ENCODE measurements at regions not wholly inside any gene's neighbourhood (a gene's known extent, or its start where the extent isn't known, plus 50 kb on each side); places are given as distances from the start of the nearest gene placed in this dataset.

GRCh38 chr2:2558476-2558875 lies 227.4 kb upstream of the MYT1L start:
- Histone ChIP-seq H4K8ac (ENCODE audit: low read depth in 2 of 2, low read length in 2 of 2) (no peak overlapping the region), H2BK15ac (ENCODE audit: low read depth, low read length) (no peak overlapping the region), H2AK9ac (replicated peaks; ENCODE audit: low read depth, low read length, poor library complexity) (no peak overlapping the region), H3K27me3 (ENCODE audit: control insufficient read depth, insufficient read depth, low read length) (no peaks in the 10 kb centered on the region), H2AFZ (replicated peaks; ENCODE audit: low read length, poor library complexity) (no peak overlapping the region), H3K18ac (ENCODE audit: low read depth, low read length) (no peak overlapping the region), H3K4ac (ENCODE audit: low read depth, low read length) (no peak overlapping the region), H3K9ac (ENCODE audit: low read depth, low read length) (no peak overlapping the region), H4K5ac (ENCODE audit: low read depth, low read length) (no peak overlapping the region), H2BK120ac (ENCODE audit: low read depth, low read length) (no peak overlapping the region), H3K56ac (ENCODE audit: extremely low read depth, insufficient read depth, low read length) (no peak overlapping the region), H3K23ac (ENCODE audit: low read depth, low read length) (no peak overlapping the region), H2BK5ac (ENCODE audit: low read depth, low read length, poor library complexity, severe bottlenecking) (no peak overlapping the region), H3K4me3 (ENCODE audit: insufficient read depth, low read depth, low read length) (no peak overlapping the region), H3K4me1 (ENCODE audit: control insufficient read depth, insufficient read depth, low read length) (no peaks in the 10 kb centered on the region), H3K79me1 (ENCODE audit: low read depth in 1 of 2, low read length in 2 of 2) (no peaks in the 10 kb centered on the region), H3K27ac (ENCODE audit: insufficient read depth, low read length) (no peak overlapping the region), H2AK5ac (ENCODE audit: low read depth, low read length) (no peak overlapping the region), H3K9me1 (ENCODE audit: insufficient read depth, low read length) (no peaks in the 10 kb centered on the region), H3K36me3 (ENCODE audit: control insufficient read depth, insufficient read depth, low read length) (no peaks in the 10 kb centered on the region), H3K9me3 (ENCODE audit: control insufficient read depth, insufficient read depth, low read length) (peaks cover 42% of the 10 kb centered on the region), H3K4me2 (ENCODE audit: low read depth, low read length) (no peak overlapping the region), H2BK20ac (ENCODE audit: low read depth, low read length) (no peak overlapping the region), H4K20me1 (ENCODE audit: insufficient read depth, low read length) (no peaks in the 10 kb centered on the region), H4K91ac (ENCODE audit: insufficient read depth, low read depth, low read length) (no peak overlapping the region), H3K14ac (replicated peaks; ENCODE audit: low read depth, low read length) (no peak overlapping the region)
- ChIA-PET POLR2A (ENCODE audit: unreplicated experiment) (no interaction called here), CTCF (no interaction called here)
- intact Hi-C loops (cut with micrococcal nuclease) (no loop called here), dilution Hi-C loops (cut with HindIII; ENCODE audit: low sequenced_read_pairs, unreplicated experiment) (no loop called here), in situ Hi-C loops (cut with MboI; ENCODE audit: low sequenced_read_pairs) (no loop called here)
- 40% methylated on average over 2 of the region's 9 CpGs; no CpG with 5 or more reads in 1 of the 2 experiments for WGBS, 2 experiments (ENCODE audit: extremely low coverage in 2 of 2, insufficient read length in 1 of 2)
- ATAC-seq (ENCODE audit: low read depth) (no peak), DNase-seq (no peak)
- no TSS peak for BruUV-seq (replicated peaks)
- TF ChIP-seq RAD21 (IDR thresholded peaks at IDR 0.05; ENCODE audit: low read length) (no peak), CTCF (conservative IDR thresholded peaks at IDR 0.05; ENCODE audit: low read depth, low read length) (no peak), MAFK (IDR thresholded peaks at IDR 0.05; ENCODE audit: low read depth, low read length) (no peak), RFX5 (IDR thresholded peaks at IDR 0.05; ENCODE audit: low read depth, low read length) (no peak), RCOR1 (IDR thresholded peaks at IDR 0.05; ENCODE audit: insufficient replicate concordance, low read length) (no peak), FOS (IDR thresholded peaks at IDR 0.05; ENCODE audit: low read depth, low read length) (no peak), POLR2A (IDR thresholded peaks at IDR 0.05; ENCODE audit: low read depth, low read length) (no peak), NFE2L2 (IDR thresholded peaks at IDR 0.05; ENCODE audit: low read depth, low read length) (no peak), BHLHE40 (IDR thresholded peaks at IDR 0.05; ENCODE audit: low read depth, low read length) (no peak), CHD1 (IDR thresholded peaks at IDR 0.05; ENCODE audit: low read depth, low read length) (no peak), MAZ (IDR thresholded peaks at IDR 0.05; ENCODE audit: borderline replicate concordance, low read depth, low read length) (no peak), MXI1 (IDR thresholded peaks at IDR 0.05; ENCODE audit: borderline replicate concordance, low read depth, low read length) (no peak), SMC3 (IDR thresholded peaks at IDR 0.05; ENCODE audit: low read depth, low read length) (no peak), CEBPB (IDR thresholded peaks at IDR 0.05; ENCODE audit: low read depth, low read length) (no peak)
- TF ChIP-seq, protein P1, sequence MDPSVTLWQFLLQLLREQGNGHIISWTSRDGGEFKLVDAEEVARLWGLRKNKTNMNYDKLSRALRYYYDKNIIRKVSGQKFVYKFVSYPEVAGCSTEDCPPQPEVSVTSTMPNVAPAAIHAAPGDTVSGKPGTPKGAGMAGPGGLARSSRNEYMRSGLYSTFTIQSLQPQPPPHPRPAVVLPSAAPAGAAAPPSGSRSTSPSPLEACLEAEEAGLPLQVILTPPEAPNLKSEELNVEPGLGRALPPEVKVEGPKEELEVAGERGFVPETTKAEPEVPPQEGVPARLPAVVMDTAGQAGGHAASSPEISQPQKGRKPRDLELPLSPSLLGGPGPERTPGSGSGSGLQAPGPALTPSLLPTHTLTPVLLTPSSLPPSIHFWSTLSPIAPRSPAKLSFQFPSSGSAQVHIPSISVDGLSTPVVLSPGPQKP (IDR thresholded peaks at IDR 0.05; ENCODE audit: borderline replicate concordance, low read depth, low read length), result no peak
- TF ChIP-seq, protein P2, sequence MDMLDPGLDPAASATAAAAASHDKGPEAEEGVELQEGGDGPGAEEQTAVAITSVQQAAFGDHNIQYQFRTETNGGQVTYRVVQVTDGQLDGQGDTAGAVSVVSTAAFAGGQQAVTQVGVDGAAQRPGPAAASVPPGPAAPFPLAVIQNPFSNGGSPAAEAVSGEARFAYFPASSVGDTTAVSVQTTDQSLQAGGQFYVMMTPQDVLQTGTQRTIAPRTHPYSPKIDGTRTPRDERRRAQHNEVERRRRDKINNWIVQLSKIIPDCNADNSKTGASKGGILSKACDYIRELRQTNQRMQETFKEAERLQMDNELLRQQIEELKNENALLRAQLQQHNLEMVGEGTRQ (IDR thresholded peaks at IDR 0.05; ENCODE audit: low read depth, low read length), result no peak
